T-helper 2 cell treated with Interferon-gamma antibody and Interleukin-4, amounts not matched to agents 100 ng/mL and 5 ng/mL, for 36 hours (primary cell): ENCODE measurements at regions not wholly inside any gene's neighbourhood (a gene's known extent, or its start where the extent isn't known, plus 50 kb on each side); places are given as distances from the start of the nearest gene placed in this dataset.

Experiments used
- intact Hi-C: fragments of 100-400 bp; cut with micrococcal nuclease; formaldehyde crosslinking; loops from one replicate; pipeline ENCODE4 v1.15.1; 2023

GRCh38 chr1:109826930-109827349 lies 63.2 kb upstream of the EPS8L3 start:
- intact Hi-C loops = no loop called here

GRCh38 chr1:109826446-109826845 lies 62.7 kb upstream of the EPS8L3 start:
- intact Hi-C loops = no loop called here

GRCh38 chr1:109824349-109825115 lies 60.8 kb upstream of the EPS8L3 start:
- intact Hi-C loops = no loop called here

- intact Hi-C loops = no loop called here
Observed at GRCh38 chr1:109823543-109824348, 60.0 kb upstream of the EPS8L3 start.

GRCh38 chr1:109822749-109823542 lies 59.2 kb upstream of the EPS8L3 start:
- intact Hi-C loops = no loop called here

GRCh38 chr1:109821831-109822745 lies 58.4 kb upstream of the EPS8L3 start:
- intact Hi-C loops = no loop called here

- intact Hi-C loops = no loop called here
Observed at GRCh38 chr1:109821221-109821669, 57.5 kb upstream of the EPS8L3 start.

- intact Hi-C loops = no loop called here
Observed at GRCh38 chr1:109819906-109820305, 56.2 kb upstream of the EPS8L3 start.

- intact Hi-C loops = no loop called here
Observed at GRCh38 chr1:109818988-109819764, 55.5 kb upstream of the EPS8L3 start.

GRCh38 chr1:109818271-109818987 lies 54.7 kb upstream of the EPS8L3 start:
- intact Hi-C loops = no loop called here

GRCh38 chr1:109817881-109818270 lies 54.2 kb upstream of the EPS8L3 start:
- intact Hi-C loops = loop anchor here (2.0 kb wide), 1 partner anchor 15 kb away; no protein-coding TSS in a partner anchor

- intact Hi-C loops = loop anchor here (2.0 kb wide), 1 partner anchor 14 kb away; no protein-coding TSS in a partner anchor
Observed at GRCh38 chr1:109816975-109817535, 53.3 kb upstream of the EPS8L3 start.

GRCh38 chr1:109816175-109816811 lies 52.6 kb upstream of the EPS8L3 start:
- intact Hi-C loops = loop anchor here (2.0 kb wide), 1 partner anchor 13 kb away; no protein-coding TSS in a partner anchor

- intact Hi-C loops = loop anchor here (2.0 kb wide), 1 partner anchor 13 kb away; no protein-coding TSS in a partner anchor
Observed at GRCh38 chr1:109815809-109816174, 52.1 kb upstream of the EPS8L3 start.

GRCh38 chr1:109814993-109815786 lies 51.5 kb upstream of the EPS8L3 start:
- intact Hi-C loops = no loop called here

GRCh38 chr1:109814223-109814622 lies 50.5 kb upstream of the EPS8L3 start:
- intact Hi-C loops = no loop called here
